ENCODE measurements at regions not wholly inside any gene's neighbourhood (a gene's known extent, or its start where the extent isn't known, plus 50 kb on each side); places are given as distances from the start of the nearest gene placed in this dataset.

- no peak overlapping the region for H3K27ac Mint-ChIP-seq
- no peaks in the 10 kb centered on the region for H3K9me3 Mint-ChIP-seq
- H3K36me3 Mint-ChIP-seq, result no peaks in the 10 kb centered on the region
- ATAC-seq, result no peak
- no peak for DNase-seq (ENCODE audit: low spot score in 2 of 2)
These were observed 883.0 kb upstream of the SEMA6A start for GRCh38 chr5:117457656-117458055.

GRCh38 chr5:117456866-117457470 lies 882.3 kb upstream of the SEMA6A start:
- no peaks in the 10 kb centered on the region for H3K36me3 Mint-ChIP-seq
- H3K27ac Mint-ChIP-seq, result no peak overlapping the region
- no peak for ATAC-seq
- no peaks in the 10 kb centered on the region for H3K9me3 Mint-ChIP-seq
- DNase-seq (ENCODE audit: low spot score in 2 of 2), result no peak

- no peak for DNase-seq (ENCODE audit: low spot score in 2 of 2)
- H3K9me3 Mint-ChIP-seq, result no peaks in the 10 kb centered on the region
- ATAC-seq, result peak in 1 of 2 donors; percentile 26
- no peaks in the 10 kb centered on the region for H3K36me3 Mint-ChIP-seq
- H3K27ac Mint-ChIP-seq, result no peak overlapping the region
These were observed 880.9 kb upstream of the SEMA6A start for GRCh38 chr5:117455236-117456233.

- no peak overlapping the region for H3K27ac Mint-ChIP-seq
- H3K9me3 Mint-ChIP-seq, result no peaks in the 10 kb centered on the region
- ATAC-seq, result peak; percentile 29 to 74
- peak in 1 of 2 donors; percentile 54 for DNase-seq (ENCODE audit: low spot score in 2 of 2)
- H3K36me3 Mint-ChIP-seq, result no peaks in the 10 kb centered on the region
These were observed 880.1 kb upstream of the SEMA6A start for GRCh38 chr5:117454716-117455212.

- no peak overlapping the region for H3K27ac Mint-ChIP-seq
- no peaks in the 10 kb centered on the region for H3K9me3 Mint-ChIP-seq
- DNase-seq (ENCODE audit: low spot score in 2 of 2) (no peak), ATAC-seq (no peak)
- no peaks in the 10 kb centered on the region for H3K36me3 Mint-ChIP-seq
These were observed 862.2 kb upstream of the SEMA6A start for GRCh38 chr5:117436846-117437245.

- H3K36me3 Mint-ChIP-seq, result no peaks in the 10 kb centered on the region
- no peak overlapping the region for H3K27ac Mint-ChIP-seq
- H3K9me3 Mint-ChIP-seq, result no peaks in the 10 kb centered on the region
- no peak for DNase-seq (ENCODE audit: low spot score in 2 of 2)
- ATAC-seq, result no peak
These were observed 860.6 kb upstream of the SEMA6A start for GRCh38 chr5:117435203-117435602.

GRCh38 chr5:117434254-117434653 lies 859.6 kb upstream of the SEMA6A start:
- Mint-ChIP-seq H3K9me3 (no peaks in the 10 kb centered on the region), H3K27ac (no peak overlapping the region), H3K36me3 (no peaks in the 10 kb centered on the region)
- no peak for DNase-seq (ENCODE audit: low spot score in 2 of 2)
- ATAC-seq, result no peak

- H3K9me3 Mint-ChIP-seq, result no peaks in the 10 kb centered on the region
- ATAC-seq (no peak), DNase-seq (ENCODE audit: low spot score in 2 of 2) (no peak)
- no peak overlapping the region for H3K27ac Mint-ChIP-seq
- no peaks in the 10 kb centered on the region for H3K36me3 Mint-ChIP-seq
These were observed 859.2 kb upstream of the SEMA6A start for GRCh38 chr5:117433818-117434217.

GRCh38 chr5:117431091-117431490 lies 856.5 kb upstream of the SEMA6A start:
- Mint-ChIP-seq H3K27ac (no peak overlapping the region), H3K9me3 (no peaks in the 10 kb centered on the region), H3K36me3 (no peaks in the 10 kb centered on the region)
- ATAC-seq (no peak), DNase-seq (ENCODE audit: low spot score in 2 of 2) (no peak)

GRCh38 chr5:117425163-117425562 lies 850.5 kb upstream of the SEMA6A start:
- H3K36me3 Mint-ChIP-seq, result no peaks in the 10 kb centered on the region
- ATAC-seq, result no peak
- DNase-seq (ENCODE audit: low spot score in 2 of 2), result no peak
- no peak overlapping the region for H3K27ac Mint-ChIP-seq
- H3K9me3 Mint-ChIP-seq, result peaks cover 7 to 11% of the 10 kb centered on the region in 2 donors

- ATAC-seq (no peak), DNase-seq (ENCODE audit: low spot score in 2 of 2) (no peak)
- H3K9me3 Mint-ChIP-seq, result peaks cover 7 to 11% of the 10 kb centered on the region in 2 donors
- no peak overlapping the region for H3K27ac Mint-ChIP-seq
- H3K36me3 Mint-ChIP-seq, result no peaks in the 10 kb centered on the region
These were observed 849.9 kb upstream of the SEMA6A start for GRCh38 chr5:117424559-117424958.

GRCh38 chr5:117417501-117417900 lies 842.9 kb upstream of the SEMA6A start:
- DNase-seq (ENCODE audit: low spot score in 2 of 2) (no peak), ATAC-seq (no peak)
- H3K27ac Mint-ChIP-seq, result no peak overlapping the region
- no peaks in the 10 kb centered on the region for H3K36me3 Mint-ChIP-seq
- peaks cover 11 to 12% of the 10 kb centered on the region in 2 donors for H3K9me3 Mint-ChIP-seq

GRCh38 chr5:117414926-117415325 lies 840.3 kb upstream of the SEMA6A start:
- no peak overlapping the region for H3K27ac Mint-ChIP-seq
- peaks cover 5% of the 10 kb centered on the region in 2 donors for H3K9me3 Mint-ChIP-seq
- no peak for ATAC-seq
- no peaks in the 10 kb centered on the region for H3K36me3 Mint-ChIP-seq
- no peak for DNase-seq (ENCODE audit: low spot score in 2 of 2)

- ATAC-seq (no peak), DNase-seq (ENCODE audit: low spot score in 2 of 2) (no peak)
- no peak overlapping the region for H3K27ac Mint-ChIP-seq
- no peaks in the 10 kb centered on the region for H3K36me3 Mint-ChIP-seq
- peaks cover 8 to 9% of the 10 kb centered on the region in 2 donors for H3K9me3 Mint-ChIP-seq
These were observed 837.1 kb upstream of the SEMA6A start for GRCh38 chr5:117411701-117412100.

- DNase-seq (ENCODE audit: low spot score in 2 of 2) (no peak), ATAC-seq (no peak)
- no peaks in the 10 kb centered on the region for H3K36me3 Mint-ChIP-seq
- H3K27ac Mint-ChIP-seq, result no peak overlapping the region
- peaks cover 3 to 7% of the 10 kb centered on the region in 2 donors for H3K9me3 Mint-ChIP-seq
These were observed 830.6 kb upstream of the SEMA6A start for GRCh38 chr5:117405197-117405596.

GRCh38 chr5:117394506-117395157 lies 820.0 kb upstream of the SEMA6A start:
- Mint-ChIP-seq H3K36me3 (no peaks in the 10 kb centered on the region), H3K27ac (no peak overlapping the region), H3K9me3 (peaks cover 0 to 16% of the 10 kb centered on the region in 2 donors)
- ATAC-seq, result no peak
- no peak for DNase-seq (ENCODE audit: low spot score in 2 of 2)

GRCh38 chr5:117393125-117393524 lies 818.5 kb upstream of the SEMA6A start:
- no peak overlapping the region for H3K27ac Mint-ChIP-seq
- DNase-seq (ENCODE audit: low spot score in 2 of 2) (no peak), ATAC-seq (no peak)
- H3K9me3 Mint-ChIP-seq, result peaks cover 0 to 16% of the 10 kb centered on the region in 2 donors
- no peaks in the 10 kb centered on the region for H3K36me3 Mint-ChIP-seq

Measured in activated naive CD4-positive, alpha-beta T cell treated with anti-CD3 and anti-CD28 coated beads, Interleukin-2, amount 50 U/mL, for 72 hours (primary cell).